RCC 7860 (cell line): ENCODE measurements at regions not wholly inside any gene's neighbourhood (a gene's known extent, or its start where the extent isn't known, plus 50 kb on each side); places are given as distances from the start of the nearest gene placed in this dataset.

Experiments
- DNase-seq: peaks from one replicate; pipeline ENCODE4 v3.0.0-alpha.2; 2015; ENCODE audit warnings: low spot score
- FAIRE-seq: peaks from 2 replicates; lab custom pipeline; 2012; peaks lifted over from hg19 to GRCh38; lab: Jason Lieb, UNC

DNA sequence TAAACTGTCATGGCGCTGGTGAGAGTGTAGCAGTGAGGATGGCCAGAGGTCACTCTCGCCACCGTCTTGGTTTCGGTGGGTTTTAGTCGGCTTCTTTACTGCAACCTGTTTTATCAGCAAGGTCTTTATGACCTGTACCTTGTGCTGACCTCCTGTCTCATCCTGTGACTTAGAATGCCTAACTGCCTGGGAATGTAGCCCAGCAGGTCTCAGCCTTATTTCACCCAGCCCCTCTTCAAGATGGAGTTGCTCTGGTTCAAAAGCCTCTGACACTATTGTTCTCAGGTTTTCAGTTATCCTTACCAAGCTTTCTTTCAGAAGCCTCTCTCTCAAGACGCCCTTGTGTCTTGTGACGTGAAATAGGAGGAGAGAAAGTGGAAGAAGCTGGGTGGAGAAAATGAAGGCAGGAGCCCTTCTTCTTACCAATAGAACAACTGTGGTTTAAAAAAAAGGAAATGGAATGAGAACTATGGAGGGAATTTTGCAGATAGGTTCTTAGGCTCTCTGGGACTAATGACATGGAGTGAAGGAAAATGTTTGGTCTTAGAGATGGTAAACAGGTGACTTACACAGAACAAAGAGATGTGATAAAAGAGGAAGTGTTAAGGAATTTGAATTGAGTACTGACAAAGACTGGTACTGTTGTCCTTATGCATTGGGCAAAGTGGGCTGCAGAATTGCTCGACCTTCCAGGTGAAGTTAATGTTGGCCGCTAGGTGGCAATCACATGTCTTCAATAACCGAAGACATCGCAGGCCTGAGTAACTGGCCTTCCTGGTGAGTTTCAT, 133.3 kb upstream of the RAI14 start:
- FAIRE-seq: peak; percentile 88
- peak; percentile 79 for DNase-seq

DNA sequence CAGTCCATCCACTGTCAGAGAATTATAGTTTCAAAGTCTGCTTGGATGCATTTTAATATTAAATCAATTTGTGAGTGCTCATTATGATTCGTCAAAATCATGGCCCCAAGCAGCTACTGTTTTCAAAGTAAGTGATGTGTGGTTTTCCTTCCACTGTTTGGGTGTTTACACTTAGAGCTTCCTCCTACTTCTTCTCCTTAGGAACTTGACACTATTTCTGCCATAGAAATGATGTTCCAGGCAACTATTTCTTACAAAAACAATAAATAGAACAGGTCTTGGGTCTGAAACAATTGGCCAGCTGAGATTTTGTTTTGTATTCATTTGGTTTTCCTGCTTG, 132.8 kb upstream of the RAI14 start:
- no peak for FAIRE-seq

DNA sequence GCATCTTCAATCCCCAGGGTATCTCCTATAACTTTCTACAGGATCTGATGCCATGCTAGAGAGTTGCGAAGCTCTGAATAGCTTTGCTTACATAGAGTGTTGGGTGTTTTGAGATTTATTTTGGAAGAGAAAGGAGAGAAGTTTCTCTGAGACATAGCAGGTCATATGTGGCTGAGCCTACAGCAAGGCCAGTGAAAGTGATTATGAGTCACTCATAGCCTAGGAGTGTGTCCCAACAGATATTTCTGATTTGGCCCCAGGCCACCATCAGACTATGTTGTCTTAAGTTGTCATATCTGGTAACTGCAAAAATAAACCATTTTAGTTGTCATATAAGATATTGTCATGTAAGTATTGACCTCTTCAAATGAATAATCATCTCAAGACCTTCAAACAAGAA, 132.0 kb upstream of the RAI14 start:
- peak; percentile 75 for FAIRE-seq

More for the DNA sequence above, 132.8 kb upstream of the RAI14 start:
- no peak for DNase-seq

DNA sequence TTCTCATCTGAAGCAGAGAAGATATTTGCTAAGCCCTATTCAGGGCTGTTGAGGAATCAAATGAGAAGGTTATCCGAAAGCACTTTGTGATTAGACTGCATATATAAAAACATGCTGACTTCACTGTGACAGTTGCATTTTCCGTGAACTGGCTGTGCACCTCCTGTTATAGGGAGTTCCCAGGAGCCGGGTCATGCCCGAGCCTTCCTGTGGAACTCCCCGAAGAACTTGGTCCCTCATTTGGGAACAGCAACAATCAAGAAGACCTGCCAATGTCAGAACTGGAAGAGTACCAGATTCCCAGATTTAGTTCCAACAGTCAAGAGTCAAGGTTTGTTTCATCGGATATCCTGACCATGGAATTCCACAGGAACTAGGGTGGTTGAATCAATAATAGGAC, 130.4 kb upstream of the RAI14 start:
- DNase-seq: no peak
- FAIRE-seq: no peak

More for the DNA sequence above, 132.0 kb upstream of the RAI14 start:
- peak; percentile 63 for DNase-seq

DNA sequence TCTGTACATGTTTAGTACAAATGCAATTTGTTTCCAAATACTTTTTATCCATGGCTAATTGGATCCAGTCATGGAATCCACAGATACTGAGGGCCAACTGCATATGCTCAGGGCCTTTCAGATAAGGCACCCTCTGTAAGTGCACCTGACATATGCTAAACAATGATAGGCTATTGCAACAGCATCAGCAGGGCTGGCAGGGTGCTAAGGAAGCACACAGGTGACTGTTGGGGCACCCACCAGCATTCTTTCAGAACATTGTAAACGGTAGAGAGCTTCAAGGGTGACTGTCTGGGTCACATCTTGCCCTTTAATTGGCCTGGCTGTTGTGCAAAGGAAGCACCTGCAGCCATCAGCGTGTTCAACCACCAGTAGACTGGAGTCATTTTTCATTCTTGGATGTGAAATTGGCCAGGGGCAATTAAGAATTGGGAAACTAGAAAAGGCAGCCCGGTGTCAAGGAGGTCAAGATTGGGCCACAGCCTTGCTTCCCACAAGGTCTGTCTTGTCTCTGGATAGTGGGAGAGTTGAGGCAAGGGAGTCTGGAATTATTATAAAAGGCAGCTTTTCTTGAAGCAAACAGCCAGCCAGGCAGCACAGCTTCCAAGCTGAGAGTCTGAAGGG, 129.3 kb upstream of the RAI14 start:
- FAIRE-seq (no peak), DNase-seq (no peak)

DNA sequence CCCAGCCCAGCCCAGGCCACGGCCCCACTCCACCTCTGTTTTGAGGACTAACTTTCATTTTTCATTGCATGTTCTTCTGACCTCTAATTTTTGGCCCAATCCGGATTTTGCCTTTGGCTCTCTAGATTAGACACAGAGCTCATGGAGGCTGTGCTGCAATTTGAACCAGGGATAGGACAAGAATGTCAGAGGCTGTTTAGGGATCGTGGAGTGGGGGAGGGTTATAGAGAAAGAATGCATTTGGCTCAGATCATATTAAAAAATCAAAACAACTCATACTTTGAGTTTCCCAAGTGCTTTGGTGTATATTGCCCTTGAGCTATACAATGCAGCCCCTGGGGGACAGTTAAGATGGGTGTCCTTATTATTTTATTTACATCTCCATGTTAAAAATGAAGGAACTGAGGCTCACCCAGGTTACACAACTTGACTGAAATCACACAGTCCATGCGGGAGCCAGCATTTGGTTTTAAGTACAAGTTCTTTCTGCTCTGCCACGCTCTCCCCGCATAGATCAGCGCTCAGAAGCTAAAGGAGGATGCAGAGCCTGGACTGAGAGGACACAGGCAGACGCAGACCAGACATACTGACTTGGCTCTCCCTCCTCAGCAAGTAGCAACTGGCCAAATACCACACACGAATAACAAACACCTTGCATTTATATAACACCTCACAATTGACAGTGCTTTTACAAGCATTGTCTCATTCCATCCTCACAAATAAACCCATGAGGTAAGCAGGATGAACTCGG, 126.4 kb upstream of the RAI14 start:
- FAIRE-seq (no peak), DNase-seq (no peak)

DNA sequence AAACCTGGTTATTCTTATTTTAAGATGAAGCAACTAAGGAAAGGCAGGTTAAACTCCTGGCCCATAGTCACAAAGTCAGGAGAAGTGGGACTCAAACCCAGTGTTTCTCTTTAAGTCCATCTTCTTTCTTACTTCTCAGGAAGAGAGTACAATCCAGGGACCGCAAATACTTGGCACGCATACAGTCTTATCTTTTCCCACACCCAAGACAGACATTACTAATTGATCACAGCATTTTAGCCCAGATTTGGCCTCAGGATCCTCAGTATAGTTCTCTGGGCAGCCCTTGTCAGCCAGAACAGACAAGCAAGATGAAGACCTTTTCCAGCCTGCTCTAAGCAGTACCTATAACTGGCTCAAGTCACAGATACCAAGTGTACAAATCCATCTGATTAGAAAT, 125.5 kb upstream of the RAI14 start:
- FAIRE-seq: no peak

DNA sequence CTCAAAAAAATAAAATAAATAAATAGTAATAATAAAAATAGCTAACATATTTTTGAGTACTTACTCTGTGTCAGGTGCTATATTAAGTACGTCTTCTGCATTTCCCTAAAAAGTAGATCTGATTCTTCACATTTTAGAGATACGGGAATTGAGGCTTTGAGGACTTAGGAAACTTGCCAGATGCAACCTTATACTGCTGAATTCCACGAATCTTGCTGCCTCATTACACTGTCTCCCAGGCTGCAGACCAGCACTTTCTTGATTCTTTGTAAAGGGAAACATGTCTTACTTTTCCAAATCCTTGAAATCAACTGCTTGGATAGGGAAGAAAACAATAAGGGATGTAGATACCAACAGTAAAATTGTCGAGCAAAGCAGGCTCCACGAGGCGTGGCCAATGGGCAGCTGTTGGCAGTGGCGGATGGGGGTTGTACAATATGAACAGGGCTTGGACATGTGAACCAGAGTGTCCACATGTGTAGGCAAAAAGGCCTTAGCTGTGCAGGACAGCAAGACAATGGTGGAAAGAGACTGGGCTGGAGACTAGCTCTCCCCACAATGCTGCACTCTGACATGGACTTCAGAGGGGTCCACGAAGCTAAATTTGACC, 124.3 kb upstream of the RAI14 start:
- FAIRE-seq (no peak), DNase-seq (no peak)

More for the DNA sequence above, 125.5 kb upstream of the RAI14 start:
- DNase-seq: no peak

DNA sequence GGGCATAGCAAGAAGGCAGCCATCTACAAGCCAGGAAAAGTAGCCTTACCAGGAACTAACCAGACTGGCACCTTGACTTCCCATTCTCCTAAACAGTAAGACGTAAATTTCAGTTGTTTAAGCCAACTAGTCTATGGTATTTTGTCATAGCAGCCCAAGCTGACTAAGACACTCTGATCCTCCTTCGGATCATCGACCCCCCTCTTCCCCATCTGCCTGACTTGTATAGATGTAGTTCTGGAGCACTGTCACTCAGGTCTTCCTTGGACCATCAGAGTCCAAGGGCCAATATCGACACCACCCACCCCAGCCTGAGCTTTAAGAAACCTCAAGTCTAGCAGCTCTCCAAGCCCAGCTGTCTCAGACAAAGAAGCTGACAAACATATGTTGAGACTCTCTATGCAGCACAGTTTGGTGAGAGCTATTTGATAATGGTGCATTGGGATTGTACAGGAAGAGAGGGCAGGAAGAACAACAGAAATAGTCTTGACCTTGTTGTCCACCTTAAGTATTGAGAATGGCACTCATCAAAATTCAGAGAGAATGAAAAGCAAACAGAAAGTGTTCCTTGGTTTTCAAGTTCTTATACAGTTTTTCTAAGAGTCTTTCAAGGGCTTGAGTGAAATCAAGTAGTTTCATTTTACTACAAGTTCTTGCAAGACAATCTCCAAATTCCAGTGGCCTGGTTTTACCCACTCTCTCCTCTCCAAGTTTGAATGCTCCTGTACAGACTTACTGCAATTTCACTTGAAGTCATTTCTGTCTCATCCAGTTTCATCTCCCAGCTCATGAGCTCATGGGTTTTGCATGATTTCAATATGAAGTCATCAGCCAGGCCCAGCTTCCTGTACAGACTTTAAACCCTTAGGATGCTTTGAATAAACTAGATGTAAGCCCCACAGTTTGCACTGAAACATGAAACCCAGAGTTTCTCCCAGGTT, 122.3 kb upstream of the RAI14 start:
- FAIRE-seq (no peak), DNase-seq (peak; percentile 57)

DNA sequence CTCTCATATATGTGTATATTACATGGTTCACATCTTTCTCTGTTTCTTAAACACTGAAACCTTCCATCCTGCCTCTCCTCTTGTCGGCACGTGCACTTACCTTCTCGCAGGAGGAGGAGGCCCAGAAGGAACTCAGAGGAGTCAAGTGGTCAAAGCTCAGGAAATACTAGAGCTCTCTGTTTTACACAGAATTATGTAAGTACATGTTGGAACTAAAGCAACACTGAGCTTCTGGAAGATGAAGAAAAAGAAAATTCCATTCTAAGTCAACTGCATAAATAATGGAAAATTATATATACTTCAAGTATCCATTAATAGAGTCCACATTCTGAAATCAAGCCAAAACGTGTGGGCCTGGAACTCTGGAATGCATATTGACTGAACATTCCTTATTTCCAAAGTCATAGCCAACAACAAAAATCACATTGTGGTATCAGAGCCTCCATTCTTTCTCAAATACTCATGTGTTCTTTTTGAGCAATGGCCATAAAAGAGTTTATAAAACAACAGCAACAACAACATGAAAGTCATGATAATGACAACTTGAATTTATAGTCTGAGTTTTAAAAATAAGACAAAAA, 121.5 kb upstream of the RAI14 start:
- FAIRE-seq (peak; percentile 46), DNase-seq (peak; percentile 29)

DNA sequence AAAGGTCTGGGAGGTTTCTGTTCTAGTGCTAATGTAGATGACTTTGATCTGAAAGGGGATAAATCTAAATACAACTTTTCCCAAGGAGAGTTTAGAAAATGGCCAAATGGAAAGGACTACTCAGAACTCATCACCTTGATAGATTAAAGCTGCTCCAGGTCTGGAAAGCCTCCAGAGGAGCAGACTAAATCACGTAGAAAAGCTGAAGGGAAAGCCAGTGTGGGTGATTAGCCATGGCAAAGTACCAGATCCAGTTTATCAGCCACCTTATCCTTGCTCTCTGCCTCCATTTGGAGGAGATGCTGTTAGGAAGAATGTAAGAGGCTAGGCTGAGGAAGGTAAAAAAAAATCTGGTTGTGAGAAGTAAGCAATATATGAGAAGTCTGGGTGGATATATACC, 120.7 kb upstream of the RAI14 start:
- DNase-seq (no peak), FAIRE-seq (no peak)

DNA sequence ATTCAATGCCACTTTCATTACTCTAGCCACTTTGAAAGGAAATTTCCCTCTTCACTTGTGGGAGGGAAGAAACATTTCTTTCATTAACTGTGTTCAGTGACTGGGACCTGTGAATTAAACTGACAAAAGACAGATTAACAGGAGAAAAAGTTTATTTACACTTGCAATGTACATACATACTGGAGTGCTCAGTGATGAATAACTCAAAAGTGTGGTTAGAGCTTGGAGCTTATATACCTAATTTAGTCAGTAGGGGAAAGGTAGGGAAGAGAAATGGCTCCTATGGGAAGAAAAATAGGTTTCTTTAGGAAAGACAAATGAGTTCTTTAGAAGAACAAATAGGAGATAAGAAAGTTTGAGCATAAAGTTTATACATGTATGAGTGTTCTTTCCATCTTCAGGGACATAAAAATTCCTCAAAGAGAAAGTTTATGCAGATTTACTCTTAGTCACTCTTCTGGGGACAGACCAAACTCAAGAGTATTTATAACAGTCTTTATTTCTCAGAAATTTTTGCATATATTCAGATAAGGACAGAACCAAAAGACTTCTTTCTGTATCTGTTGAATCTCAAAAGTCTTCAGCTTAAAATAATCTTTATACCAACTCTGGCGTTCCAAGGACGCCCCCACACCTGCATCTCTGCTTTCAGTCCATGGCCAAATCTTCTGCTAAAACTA, 120.0 kb upstream of the RAI14 start:
- no peak for DNase-seq
- FAIRE-seq: no peak

DNA sequence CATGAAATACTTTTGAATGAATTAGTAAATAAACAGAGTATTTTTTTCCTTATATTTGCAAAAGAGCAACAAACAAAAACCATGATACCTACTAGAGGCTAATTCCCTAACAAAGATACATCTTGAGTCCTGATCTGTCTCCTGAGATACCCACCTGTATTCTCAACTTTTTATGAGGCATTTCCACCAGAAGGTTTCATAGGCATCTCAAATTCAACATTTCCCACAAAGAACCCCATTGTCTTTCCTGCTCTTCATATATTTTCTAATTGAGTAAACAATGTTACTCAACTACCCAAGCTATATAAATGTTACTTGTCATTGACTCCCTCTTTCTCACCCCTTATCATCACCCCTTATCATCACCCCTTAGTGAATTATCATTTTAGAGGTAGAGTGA, 119.4 kb upstream of the RAI14 start:
- DNase-seq: no peak
- no peak for FAIRE-seq

DNA sequence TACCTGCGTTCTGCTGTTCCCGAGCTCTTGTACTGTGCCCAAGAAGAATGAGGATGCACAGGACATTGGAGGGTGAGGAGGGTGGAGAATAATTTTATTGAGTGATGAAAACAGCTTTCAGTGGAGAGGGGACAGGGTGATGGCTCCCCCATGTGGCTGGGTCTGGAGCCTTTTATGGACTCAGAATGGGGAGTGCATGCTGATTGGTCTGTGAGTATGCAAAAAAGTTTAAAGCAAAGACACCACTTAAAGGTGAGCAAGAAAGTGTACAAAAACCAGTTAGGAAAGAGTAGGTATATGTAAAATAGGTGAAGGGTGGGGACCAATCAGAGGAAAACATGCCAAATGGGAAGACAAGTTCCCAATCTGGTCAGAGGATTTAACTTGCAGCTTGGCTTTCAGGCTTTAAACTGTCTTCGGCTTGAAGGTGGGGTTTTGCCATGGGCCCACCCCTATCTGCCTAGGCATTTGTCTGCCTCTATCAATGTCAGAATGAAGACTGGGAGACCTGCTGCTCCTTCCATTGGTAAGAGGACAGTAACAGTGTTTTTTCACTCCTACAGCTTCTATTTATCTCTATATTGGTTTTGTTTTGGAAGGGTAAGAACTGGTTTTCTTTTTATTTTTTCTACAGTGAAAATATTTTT, 118.0 kb upstream of the RAI14 start:
- DNase-seq (no peak), FAIRE-seq (no peak)

DNA sequence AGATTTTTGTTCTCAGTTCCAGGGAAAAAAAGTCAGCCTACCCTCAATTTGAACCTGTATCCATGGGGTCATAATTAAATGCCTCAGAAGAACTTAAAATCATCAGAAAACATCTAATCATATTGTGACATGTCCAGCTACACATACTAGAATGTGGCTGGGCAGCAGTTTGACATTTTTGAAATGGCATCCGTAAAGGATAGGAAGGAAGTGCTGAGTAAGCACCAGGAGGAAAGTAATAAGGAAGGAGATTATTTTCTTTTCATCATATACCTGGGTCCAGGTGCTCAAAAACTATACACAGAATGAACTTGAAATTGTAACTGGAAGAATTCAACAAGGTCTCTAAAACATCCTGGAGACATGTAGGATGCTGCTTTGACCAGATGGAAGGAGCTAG, 116.9 kb upstream of the RAI14 start:
- no peak for DNase-seq
- no peak for FAIRE-seq

DNA sequence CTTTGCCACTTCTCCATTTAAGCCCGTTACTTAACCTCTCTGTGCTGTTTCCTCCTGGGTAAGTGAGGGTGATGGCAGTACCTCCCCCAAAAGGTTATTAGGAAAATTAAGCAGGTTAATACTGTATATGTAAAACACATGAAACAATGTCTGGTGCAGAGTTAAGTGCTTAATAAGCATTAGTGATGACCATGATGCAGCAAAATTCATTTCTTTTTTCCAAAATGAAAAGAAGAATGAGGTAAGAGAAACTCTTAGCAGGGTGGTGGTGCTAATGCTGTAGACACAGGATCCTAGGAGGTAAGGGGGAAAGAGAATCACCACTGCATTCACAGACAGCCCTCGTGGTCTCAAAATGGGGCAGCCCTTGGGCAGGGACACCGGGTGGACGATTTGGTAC, 115.1 kb upstream of the RAI14 start:
- DNase-seq (no peak), FAIRE-seq (no peak)

DNA sequence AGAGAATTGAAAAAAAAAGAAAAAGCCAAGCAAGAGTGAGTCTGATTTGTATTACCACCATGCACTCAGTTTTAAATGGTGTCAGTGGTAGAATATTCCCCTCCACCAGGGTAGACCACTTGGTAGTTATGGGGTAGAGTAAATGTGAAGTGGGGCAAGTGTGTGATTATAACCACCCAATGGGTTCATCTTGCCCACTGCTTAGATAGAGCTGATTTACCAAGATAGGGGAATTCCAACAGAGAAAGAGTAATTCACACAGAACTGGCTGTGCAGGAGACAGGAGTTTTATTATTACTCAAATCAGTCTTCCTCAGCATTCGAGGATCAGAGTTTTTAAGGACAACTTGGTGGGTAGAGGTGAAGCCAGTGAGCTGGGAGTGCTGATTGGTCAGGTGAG, 113.3 kb upstream of the RAI14 start:
- FAIRE-seq (no peak), DNase-seq (no peak)

DNA sequence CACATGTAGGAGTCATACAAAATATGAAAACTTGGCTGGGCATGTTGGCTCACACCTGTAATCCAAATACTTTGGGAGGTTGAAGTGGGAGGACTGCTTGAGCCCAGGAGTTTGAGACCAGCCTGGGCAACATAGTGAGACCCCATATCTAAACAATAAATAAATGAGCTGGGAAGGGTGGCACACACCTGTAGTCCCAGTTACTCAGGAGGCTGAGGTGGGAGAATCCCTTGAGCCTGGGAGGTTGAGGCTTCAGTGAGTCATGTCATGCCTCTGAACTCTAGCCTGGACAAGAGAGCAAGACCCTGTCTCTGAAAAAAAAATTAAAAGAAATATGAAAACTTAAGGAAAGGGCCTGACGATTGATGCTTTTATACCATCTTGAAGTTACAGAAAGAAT, 112.4 kb upstream of the RAI14 start:
- FAIRE-seq: no peak
- DNase-seq: no peak

DNA sequence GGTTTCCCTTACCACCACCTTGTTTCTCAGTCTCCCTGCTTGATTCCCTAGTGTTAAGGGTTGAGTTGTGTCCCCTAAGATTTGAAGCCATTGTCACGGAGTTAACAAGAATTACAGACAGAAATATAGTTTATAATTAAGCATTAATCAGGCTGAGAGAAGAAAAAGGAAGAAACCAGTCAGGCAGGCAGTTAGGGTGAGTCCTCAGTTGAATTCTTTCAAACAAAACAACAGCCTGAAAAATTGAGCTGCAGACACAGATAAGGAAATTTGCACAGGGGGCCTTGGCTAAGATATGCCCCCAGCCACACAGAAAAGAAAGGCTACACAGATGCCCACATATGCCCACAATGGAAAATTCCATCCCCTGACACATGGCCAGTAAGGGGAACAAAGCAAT, 111.7 kb upstream of the RAI14 start:
- DNase-seq (no peak), FAIRE-seq (no peak)
